ENCODE measurements at regions not wholly inside any gene's neighbourhood (a gene's known extent, or its start where the extent isn't known, plus 50 kb on each side); places are given as distances from the start of the nearest gene placed in this dataset.

DNA sequence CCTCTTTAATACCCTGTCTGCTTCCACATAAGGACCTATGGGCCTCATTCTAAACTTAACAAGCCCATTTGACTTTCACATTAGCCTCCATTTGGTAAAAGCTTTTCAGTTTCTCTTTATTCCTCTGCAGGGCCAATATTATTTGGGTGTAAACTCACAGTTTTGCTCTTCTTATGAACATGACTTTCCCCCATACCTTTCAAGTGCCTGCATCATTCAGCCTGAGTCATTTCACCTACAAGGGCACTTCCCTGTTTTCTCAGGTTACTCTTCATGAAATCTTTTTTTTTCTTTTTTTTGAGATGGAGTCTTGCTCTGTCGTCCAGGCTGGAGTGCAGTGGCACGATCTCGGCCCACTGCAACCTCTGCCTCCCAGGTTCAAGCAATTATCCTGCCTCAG lies 1258.1 kb upstream of the CELF2 start:
- ATAC-seq (ENCODE audit: low read depth): peak; percentile 34; the same call in 2 of the 3 replicates
- DNase-seq (ENCODE audit: low spot score): no peak
- TF ChIP-seq, protein P1, sequence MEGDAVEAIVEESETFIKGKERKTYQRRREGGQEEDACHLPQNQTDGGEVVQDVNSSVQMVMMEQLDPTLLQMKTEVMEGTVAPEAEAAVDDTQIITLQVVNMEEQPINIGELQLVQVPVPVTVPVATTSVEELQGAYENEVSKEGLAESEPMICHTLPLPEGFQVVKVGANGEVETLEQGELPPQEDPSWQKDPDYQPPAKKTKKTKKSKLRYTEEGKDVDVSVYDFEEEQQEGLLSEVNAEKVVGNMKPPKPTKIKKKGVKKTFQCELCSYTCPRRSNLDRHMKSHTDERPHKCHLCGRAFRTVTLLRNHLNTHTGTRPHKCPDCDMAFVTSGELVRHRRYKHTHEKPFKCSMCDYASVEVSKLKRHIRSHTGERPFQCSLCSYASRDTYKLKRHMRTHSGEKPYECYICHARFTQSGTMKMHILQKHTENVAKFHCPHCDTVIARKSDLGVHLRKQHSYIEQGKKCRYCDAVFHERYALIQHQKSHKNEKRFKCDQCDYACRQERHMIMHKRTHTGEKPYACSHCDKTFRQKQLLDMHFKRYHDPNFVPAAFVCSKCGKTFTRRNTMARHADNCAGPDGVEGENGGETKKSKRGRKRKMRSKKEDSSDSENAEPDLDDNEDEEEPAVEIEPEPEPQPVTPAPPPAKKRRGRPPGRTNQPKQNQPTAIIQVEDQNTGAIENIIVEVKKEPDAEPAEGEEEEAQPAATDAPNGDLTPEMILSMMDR (IDR thresholded peaks at IDR 0.05; ENCODE audit: poor library complexity, severe bottlenecking): no peak
- Histone ChIP-seq H3K4me3 (ENCODE audit: severe bottlenecking) (no peak overlapping the region), H3K36me3 (ENCODE audit: low read depth) (no peaks in the 10 kb centered on the region), H3K9me3 (ENCODE audit: severe bottlenecking) (no peaks in the 10 kb centered on the region), H3K4me1 (ENCODE audit: insufficient read depth, poor library complexity, severe bottlenecking) (peaks cover 29% of the 10 kb centered on the region), H3K27ac (ENCODE audit: poor library complexity, severe bottlenecking) (no peak overlapping the region), H3K27me3 (ENCODE audit: insufficient read depth, poor library complexity, severe bottlenecking) (no peaks in the 10 kb centered on the region)

DNA sequence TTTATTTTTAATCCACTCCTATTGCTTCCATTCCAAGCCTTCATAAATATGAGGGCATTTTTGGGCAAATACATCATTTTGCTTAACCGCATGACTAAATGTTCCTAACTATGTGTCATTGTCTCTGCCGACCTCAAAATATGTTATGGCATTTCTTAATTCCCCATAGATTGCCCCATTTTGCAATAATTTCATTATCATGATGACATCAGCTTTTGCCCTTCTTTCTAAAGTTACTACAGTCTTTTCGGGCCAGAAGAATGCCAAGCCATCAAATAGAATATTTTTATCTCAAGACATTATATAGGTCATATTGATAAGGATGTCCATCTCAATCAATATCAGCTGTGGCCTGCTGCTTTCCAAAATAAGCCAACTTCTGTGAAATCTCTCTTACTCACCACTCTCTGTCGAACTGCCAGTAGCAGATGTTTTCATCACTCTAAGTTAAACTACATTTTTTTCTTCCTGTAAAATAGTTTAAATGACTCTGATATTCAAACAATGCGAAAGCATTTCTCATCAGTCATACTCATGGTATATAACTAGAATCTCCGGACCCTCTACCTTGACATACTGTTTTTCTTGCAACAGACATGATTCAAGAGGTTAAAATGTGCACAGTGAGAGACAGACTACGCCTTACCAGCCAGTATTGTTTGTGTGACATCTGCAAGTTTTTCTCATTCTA lies 1254.6 kb upstream of the CELF2 start:
- H3K27ac ChIP-seq (ENCODE audit: poor library complexity, severe bottlenecking): peak overlapping the region; percentile 94
- TF ChIP-seq, protein P1 (IDR thresholded peaks at IDR 0.05; ENCODE audit: poor library complexity, severe bottlenecking): no peak
- DNase-seq (ENCODE audit: low spot score) (no peak), ATAC-seq (ENCODE audit: low read depth) (peak; percentile 97)
- no peaks in the 10 kb centered on the region for H3K9me3 ChIP-seq (ENCODE audit: severe bottlenecking)
- H3K27me3 ChIP-seq (ENCODE audit: insufficient read depth, poor library complexity, severe bottlenecking): no peaks in the 10 kb centered on the region
- H3K4me3 ChIP-seq (ENCODE audit: severe bottlenecking): no peak overlapping the region
- H3K36me3 ChIP-seq (ENCODE audit: low read depth): no peaks in the 10 kb centered on the region
- H3K4me1 ChIP-seq (ENCODE audit: insufficient read depth, poor library complexity, severe bottlenecking): peaks cover 33% of the 10 kb centered on the region

DNA sequence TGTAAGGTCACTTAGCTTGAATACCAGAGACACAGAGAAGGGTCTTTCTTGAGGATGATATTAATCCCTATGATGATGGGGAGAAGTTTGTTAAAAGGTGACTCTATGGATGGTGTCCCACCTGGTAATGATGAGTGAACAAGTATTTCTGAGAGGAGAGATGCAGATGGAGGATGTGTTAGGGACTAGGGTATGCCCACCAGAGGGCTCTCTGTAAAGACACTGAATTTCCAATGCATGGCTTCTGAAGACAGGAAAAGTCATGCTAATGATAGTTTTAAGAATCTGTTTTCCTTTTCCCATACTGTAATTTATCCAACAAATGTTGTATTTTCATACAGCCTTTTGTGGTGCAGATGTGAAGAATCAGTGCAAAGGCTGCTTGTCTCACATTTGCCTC lies 1250.9 kb upstream of the CELF2 start:
- ATAC-seq (ENCODE audit: low read depth) (no peak), DNase-seq (ENCODE audit: low spot score) (no peak)
- Histone ChIP-seq H3K9me3 (ENCODE audit: severe bottlenecking) (no peaks in the 10 kb centered on the region), H3K4me3 (ENCODE audit: severe bottlenecking) (no peak overlapping the region), H3K27me3 (ENCODE audit: insufficient read depth, poor library complexity, severe bottlenecking) (no peaks in the 10 kb centered on the region), H3K4me1 (ENCODE audit: insufficient read depth, poor library complexity, severe bottlenecking) (peaks cover 28% of the 10 kb centered on the region), H3K36me3 (ENCODE audit: low read depth) (no peaks in the 10 kb centered on the region), H3K27ac (ENCODE audit: poor library complexity, severe bottlenecking) (no peak overlapping the region)
- TF ChIP-seq, protein P1 (IDR thresholded peaks at IDR 0.05; ENCODE audit: poor library complexity, severe bottlenecking): peak; percentile 10

DNA sequence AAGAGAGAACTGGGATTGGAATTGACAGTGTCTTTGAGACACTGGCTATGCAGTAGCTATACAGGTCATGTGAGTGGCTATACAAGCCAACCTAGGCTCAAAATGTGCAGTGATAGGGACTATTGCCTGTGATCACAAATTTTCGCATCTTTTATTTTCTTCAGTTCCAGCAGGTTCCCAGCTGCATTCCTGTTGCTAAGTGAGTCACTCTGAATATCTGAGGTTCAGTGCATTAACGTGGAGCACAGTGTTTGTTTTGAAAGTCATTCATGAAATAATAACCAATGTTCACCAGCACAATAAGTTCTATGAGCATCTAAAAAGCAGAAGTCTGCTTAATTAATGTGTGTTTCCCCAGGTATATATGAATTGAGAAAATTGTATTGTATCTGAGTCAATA lies 1236.0 kb upstream of the CELF2 start:
- ATAC-seq (ENCODE audit: low read depth) (peak; percentile 28; the same call in 1 of the 3 replicates), DNase-seq (ENCODE audit: low spot score) (no peak)
- Histone ChIP-seq H3K9me3 (ENCODE audit: severe bottlenecking) (no peaks in the 10 kb centered on the region), H3K4me1 (ENCODE audit: insufficient read depth, poor library complexity, severe bottlenecking) (peaks cover 12% of the 10 kb centered on the region), H3K27ac (ENCODE audit: poor library complexity, severe bottlenecking) (no peak overlapping the region), H3K4me3 (ENCODE audit: severe bottlenecking) (no peak overlapping the region), H3K36me3 (ENCODE audit: low read depth) (no peaks in the 10 kb centered on the region), H3K27me3 (ENCODE audit: insufficient read depth, poor library complexity, severe bottlenecking) (no peaks in the 10 kb centered on the region)
- TF ChIP-seq, protein P1 (IDR thresholded peaks at IDR 0.05; ENCODE audit: poor library complexity, severe bottlenecking): no peak

DNA sequence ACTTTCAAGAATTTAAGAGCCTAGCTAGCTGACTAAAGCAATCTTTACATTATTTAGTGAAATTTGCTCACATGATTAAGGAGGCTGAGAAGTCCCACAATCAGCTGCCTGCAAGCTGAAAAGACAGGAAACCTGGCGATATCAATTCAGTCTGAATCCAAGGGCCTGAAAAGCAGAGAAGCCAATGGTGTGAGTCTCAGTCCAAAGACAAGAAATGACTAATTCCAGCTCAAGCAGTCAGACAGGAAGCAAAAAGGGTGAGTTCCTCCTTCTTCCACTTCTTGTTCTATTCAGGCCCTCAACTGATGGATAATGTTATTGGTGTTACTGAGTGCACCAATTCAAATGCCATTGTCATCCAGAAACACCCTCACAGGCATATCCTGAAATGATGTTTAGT lies 1231.6 kb upstream of the CELF2 start:
- ATAC-seq (ENCODE audit: low read depth): peak; percentile 81
- DNase-seq (ENCODE audit: low spot score): no peak
- H3K27me3 ChIP-seq (ENCODE audit: insufficient read depth, poor library complexity, severe bottlenecking): no peaks in the 10 kb centered on the region
- no peaks in the 10 kb centered on the region for H3K36me3 ChIP-seq (ENCODE audit: low read depth)
- TF ChIP-seq, protein P1 (IDR thresholded peaks at IDR 0.05; ENCODE audit: poor library complexity, severe bottlenecking): no peak
- H3K4me1 ChIP-seq (ENCODE audit: insufficient read depth, poor library complexity, severe bottlenecking): peaks cover 16% of the 10 kb centered on the region
- peak overlapping the region; percentile 81 for H3K27ac ChIP-seq (ENCODE audit: poor library complexity, severe bottlenecking)
- H3K9me3 ChIP-seq (ENCODE audit: severe bottlenecking): no peaks in the 10 kb centered on the region
- no peak overlapping the region for H3K4me3 ChIP-seq (ENCODE audit: severe bottlenecking)

Measured in RWPE2 (cell line).